ENCODE measurements at regions not wholly inside any gene's neighbourhood (a gene's known extent, or its start where the extent isn't known, plus 50 kb on each side); places are given as distances from the start of the nearest gene placed in this dataset.

- no peak for TF ChIP-seq EZH2 (IDR thresholded peaks at IDR 0.05; ENCODE audit: insufficient read depth, poor library complexity, severe bottlenecking)
- no peak for TF ChIP-seq EZH2phosphoT487 (IDR thresholded peaks at IDR 0.05; ENCODE audit: insufficient read depth, low read depth)
Observed at GRCh38 chr3:147030274-147030673, 376.1 kb downstream of the ZIC4 start.
